ENCODE measurements at regions not wholly inside any gene's neighbourhood (a gene's known extent, or its start where the extent isn't known, plus 50 kb on each side); places are given as distances from the start of the nearest gene placed in this dataset.

GRCh38 chr1:244945109-244945671 lies 80.8 kb upstream of the HNRNPU start:
- no peak for TF ChIP-seq POLR2A (IDR thresholded peaks at IDR 0.05)
- no peak for TF ChIP-seq CTCF (IDR thresholded peaks at IDR 0.05)

Data from prostate gland (tissue), 2 donors.